ENCODE measurements at regions not wholly inside any gene's neighbourhood (a gene's known extent, or its start where the extent isn't known, plus 50 kb on each side); places are given as distances from the start of the nearest gene placed in this dataset.

- H3K27me3 Mint-ChIP-seq = no peaks in the 10 kb centered on the region
- Histone ChIP-seq H3K27ac (ENCODE audit: low read length) (no peak overlapping the region), H3K36me3 (ENCODE audit: control insufficient read depth in 2 of 2, extremely low read depth in 1 of 2, insufficient read depth in 1 of 2, low read length in 1 of 2) (no peaks in the 10 kb centered on the region), H3K4me1 (ENCODE audit: control insufficient read depth in 1 of 2, extremely low read depth in 1 of 2, insufficient read depth in 2 of 2, low read length in 2 of 2) (no peaks in the 10 kb centered on the region), H3K9me3 (no peaks in the 10 kb centered on the region), H3K4me3 (ENCODE audit: control insufficient read depth in 1 of 2, extremely low read depth in 1 of 2, low read length in 1 of 2) (no peak overlapping the region), H3K27me3 (replicated peaks in 1 of 2; ENCODE audit: control insufficient read depth in 2 of 2, extremely low read depth in 1 of 2, insufficient read depth in 2 of 2, low read length in 1 of 2) (no peaks in the 10 kb centered on the region)
- POLR2A ChIA-PET = no interaction called here
- H3K27ac Mint-ChIP-seq = no peak overlapping the region
- no peak for DNase-seq
- CTCF ChIA-PET = no interaction called here
- peaks cover 3 to 13% (median 9%) of the 10 kb centered on the region in 3 donors for H3K9me3 Mint-ChIP-seq
- no peaks in the 10 kb centered on the region for H3K36me3 Mint-ChIP-seq
- H3K4me1 Mint-ChIP-seq = no peaks in the 10 kb centered on the region
- H3K4me3 Mint-ChIP-seq = no peak overlapping the region
- ATAC-seq (replicated peaks in 1 of 4) = no peak
- no CpG with 5 or more reads among the region's 4 CpGs for WGBS (ENCODE audit: insufficient coverage)
Measured at GRCh38 chr3:74465715-74466410, 148.6 kb downstream of the CNTN3 start.

- ATAC-seq (replicated peaks in 1 of 4) = no peak
- Histone ChIP-seq H3K27me3 (replicated peaks in 1 of 2; ENCODE audit: control insufficient read depth in 2 of 2, extremely low read depth in 1 of 2, insufficient read depth in 2 of 2, low read length in 1 of 2) (no peaks in the 10 kb centered on the region), H3K36me3 (ENCODE audit: control insufficient read depth in 2 of 2, extremely low read depth in 1 of 2, insufficient read depth in 1 of 2, low read length in 1 of 2) (no peaks in the 10 kb centered on the region), H3K27ac (ENCODE audit: low read length) (no peak overlapping the region), H3K4me1 (ENCODE audit: control insufficient read depth in 1 of 2, extremely low read depth in 1 of 2, insufficient read depth in 2 of 2, low read length in 2 of 2) (no peaks in the 10 kb centered on the region), H3K4me3 (ENCODE audit: control insufficient read depth in 1 of 2, extremely low read depth in 1 of 2, low read length in 1 of 2) (no peak overlapping the region), H3K9me3 (no peaks in the 10 kb centered on the region)
- WGBS (ENCODE audit: insufficient coverage) = 80% methylated on average over 2 of the region's 4 CpGs
- ChIA-PET POLR2A (no interaction called here), CTCF (no interaction called here)
- Mint-ChIP-seq H3K4me3 (no peak overlapping the region), H3K4me1 (no peaks in the 10 kb centered on the region), H3K27me3 (no peaks in the 10 kb centered on the region), H3K36me3 (no peaks in the 10 kb centered on the region), H3K9me3 (peaks cover 3 to 22% (median 14%) of the 10 kb centered on the region in 3 donors), H3K27ac (no peak overlapping the region)
- no peak for DNase-seq
Measured at GRCh38 chr3:74463515-74463914, 150.9 kb downstream of the CNTN3 start.

- H3K27me3 ChIP-seq (replicated peaks in 1 of 2; ENCODE audit: control insufficient read depth in 2 of 2, extremely low read depth in 1 of 2, insufficient read depth in 2 of 2, low read length in 1 of 2) = no peaks in the 10 kb centered on the region
- Mint-ChIP-seq H3K4me3 (no peak overlapping the region), H3K27ac (no peak overlapping the region), H3K9me3 (peaks cover 4 to 20% (median 9%) of the 10 kb centered on the region in 3 donors), H3K36me3 (no peaks in the 10 kb centered on the region), H3K4me1 (no peaks in the 10 kb centered on the region), H3K27me3 (no peaks in the 10 kb centered on the region)
- ATAC-seq (replicated peaks in 1 of 4) = no peak
- no peaks in the 10 kb centered on the region for H3K9me3 ChIP-seq
- no peaks in the 10 kb centered on the region for H3K4me1 ChIP-seq (ENCODE audit: control insufficient read depth in 1 of 2, extremely low read depth in 1 of 2, insufficient read depth in 2 of 2, low read length in 2 of 2)
- DNase-seq = no peak
- no peak overlapping the region for H3K27ac ChIP-seq (ENCODE audit: low read length)
- H3K4me3 ChIP-seq (ENCODE audit: control insufficient read depth in 1 of 2, extremely low read depth in 1 of 2, low read length in 1 of 2) = no peak overlapping the region
- ChIA-PET CTCF (no interaction called here), POLR2A (no interaction called here)
- no peaks in the 10 kb centered on the region for H3K36me3 ChIP-seq (ENCODE audit: control insufficient read depth in 2 of 2, extremely low read depth in 1 of 2, insufficient read depth in 1 of 2, low read length in 1 of 2)
Measured at GRCh38 chr3:74456166-74456565, 158.3 kb downstream of the CNTN3 start.

GRCh38 chr3:74447221-74447620 is 167.2 kb downstream of the CNTN3 start:
- H3K4me3 ChIP-seq (ENCODE audit: control insufficient read depth in 1 of 2, extremely low read depth in 1 of 2, low read length in 1 of 2) = no peak overlapping the region
- H3K9me3 Mint-ChIP-seq = peaks cover 6 to 16% (median 7%) of the 10 kb centered on the region in 3 donors
- CTCF ChIA-PET = interaction anchor here in 1 of 2 donors (0.6 kb wide), 1 partner anchor 298 kb away, joined by 3 read pairs; no protein-coding TSS in a partner anchor

GRCh38 chr3:74445541-74445940 is 168.9 kb downstream of the CNTN3 start:
- POLR2A ChIA-PET = no interaction called here
- H3K9me3 Mint-ChIP-seq = peaks cover 6 to 16% (median 7%) of the 10 kb centered on the region in 3 donors
- no peak for DNase-seq
- CTCF ChIA-PET = no interaction called here
- no peaks in the 10 kb centered on the region for H3K27me3 Mint-ChIP-seq
- H3K4me3 ChIP-seq (ENCODE audit: control insufficient read depth in 1 of 2, extremely low read depth in 1 of 2, low read length in 1 of 2) = no peak overlapping the region
- H3K27me3 ChIP-seq (replicated peaks in 1 of 2; ENCODE audit: control insufficient read depth in 2 of 2, extremely low read depth in 1 of 2, insufficient read depth in 2 of 2, low read length in 1 of 2) = no peaks in the 10 kb centered on the region
- H3K27ac ChIP-seq (ENCODE audit: low read length) = no peak overlapping the region
- no peak for ATAC-seq (replicated peaks in 1 of 4)
- WGBS (ENCODE audit: insufficient coverage) = 43% methylated on average over 1 of the region's 1 CpG
- no peak overlapping the region for H3K4me3 Mint-ChIP-seq
- H3K4me1 Mint-ChIP-seq = no peaks in the 10 kb centered on the region
- H3K36me3 ChIP-seq (ENCODE audit: control insufficient read depth in 2 of 2, extremely low read depth in 1 of 2, insufficient read depth in 1 of 2, low read length in 1 of 2) = no peaks in the 10 kb centered on the region
- no peak overlapping the region for H3K27ac Mint-ChIP-seq
- H3K4me1 ChIP-seq (ENCODE audit: control insufficient read depth in 1 of 2, extremely low read depth in 1 of 2, insufficient read depth in 2 of 2, low read length in 2 of 2) = no peaks in the 10 kb centered on the region
- no peaks in the 10 kb centered on the region for H3K9me3 ChIP-seq
- H3K36me3 Mint-ChIP-seq = no peaks in the 10 kb centered on the region

More at GRCh38 chr3:74447221-74447620, 167.2 kb downstream of the CNTN3 start:
- 67% methylated on average over 1 of the region's 1 CpG for WGBS (ENCODE audit: insufficient coverage)
- ATAC-seq (replicated peaks in 1 of 4) (no peak), DNase-seq (no peak)
- Histone ChIP-seq H3K36me3 (ENCODE audit: control insufficient read depth in 2 of 2, extremely low read depth in 1 of 2, insufficient read depth in 1 of 2, low read length in 1 of 2) (no peaks in the 10 kb centered on the region), H3K9me3 (no peaks in the 10 kb centered on the region), H3K4me1 (ENCODE audit: control insufficient read depth in 1 of 2, extremely low read depth in 1 of 2, insufficient read depth in 2 of 2, low read length in 2 of 2) (no peaks in the 10 kb centered on the region), H3K27ac (ENCODE audit: low read length) (no peak overlapping the region), H3K27me3 (replicated peaks in 1 of 2; ENCODE audit: control insufficient read depth in 2 of 2, extremely low read depth in 1 of 2, insufficient read depth in 2 of 2, low read length in 1 of 2) (no peaks in the 10 kb centered on the region)
- Mint-ChIP-seq H3K4me3 (no peak overlapping the region), H3K27ac (no peak overlapping the region), H3K36me3 (no peaks in the 10 kb centered on the region), H3K4me1 (no peaks in the 10 kb centered on the region), H3K27me3 (no peaks in the 10 kb centered on the region)
- POLR2A ChIA-PET = no interaction called here

GRCh38 chr3:74443102-74443501 is 171.4 kb downstream of the CNTN3 start:
- Mint-ChIP-seq H3K4me1 (no peaks in the 10 kb centered on the region), H3K27ac (no peak overlapping the region), H3K4me3 (no peak overlapping the region), H3K36me3 (no peaks in the 10 kb centered on the region), H3K9me3 (peaks cover 6 to 16% (median 11%) of the 10 kb centered on the region in 3 donors), H3K27me3 (no peaks in the 10 kb centered on the region)
- Histone ChIP-seq H3K36me3 (ENCODE audit: control insufficient read depth in 2 of 2, extremely low read depth in 1 of 2, insufficient read depth in 1 of 2, low read length in 1 of 2) (no peaks in the 10 kb centered on the region), H3K4me3 (ENCODE audit: control insufficient read depth in 1 of 2, extremely low read depth in 1 of 2, low read length in 1 of 2) (no peak overlapping the region), H3K4me1 (ENCODE audit: control insufficient read depth in 1 of 2, extremely low read depth in 1 of 2, insufficient read depth in 2 of 2, low read length in 2 of 2) (no peaks in the 10 kb centered on the region), H3K9me3 (no peaks in the 10 kb centered on the region), H3K27me3 (replicated peaks in 1 of 2; ENCODE audit: control insufficient read depth in 2 of 2, extremely low read depth in 1 of 2, insufficient read depth in 2 of 2, low read length in 1 of 2) (no peaks in the 10 kb centered on the region), H3K27ac (ENCODE audit: low read length) (no peak overlapping the region)
- ChIA-PET CTCF (no interaction called here), POLR2A (no interaction called here)
- ATAC-seq (replicated peaks in 1 of 4) = no peak
- no peak for DNase-seq

- Histone ChIP-seq H3K9me3 (no peaks in the 10 kb centered on the region), H3K27ac (ENCODE audit: low read length) (no peak overlapping the region), H3K4me1 (ENCODE audit: control insufficient read depth in 1 of 2, extremely low read depth in 1 of 2, insufficient read depth in 2 of 2, low read length in 2 of 2) (no peaks in the 10 kb centered on the region), H3K4me3 (ENCODE audit: control insufficient read depth in 1 of 2, extremely low read depth in 1 of 2, low read length in 1 of 2) (no peak overlapping the region), H3K27me3 (replicated peaks in 1 of 2; ENCODE audit: control insufficient read depth in 2 of 2, extremely low read depth in 1 of 2, insufficient read depth in 2 of 2, low read length in 1 of 2) (no peaks in the 10 kb centered on the region), H3K36me3 (ENCODE audit: control insufficient read depth in 2 of 2, extremely low read depth in 1 of 2, insufficient read depth in 1 of 2, low read length in 1 of 2) (no peaks in the 10 kb centered on the region)
- CTCF ChIA-PET = interaction anchor here in 1 of 2 donors (0.5 kb wide), 1 partner anchor 58 kb away, joined by 3 read pairs; no protein-coding TSS in a partner anchor
- Mint-ChIP-seq H3K27ac (no peak overlapping the region), H3K4me1 (no peaks in the 10 kb centered on the region), H3K36me3 (no peaks in the 10 kb centered on the region), H3K9me3 (peaks cover 6 to 16% (median 12%) of the 10 kb centered on the region in 3 donors), H3K4me3 (no peak overlapping the region), H3K27me3 (no peaks in the 10 kb centered on the region)
- ATAC-seq (replicated peaks in 1 of 4) = no peak
- no peak for DNase-seq
- POLR2A ChIA-PET = no interaction called here
Measured at GRCh38 chr3:74442683-74443082, 171.8 kb downstream of the CNTN3 start.
